SK-N-SH treated with all-trans-retinoic acid at 6 μM for 48 hours (cell line): ENCODE measurements at regions not wholly inside any gene's neighbourhood (a gene's known extent, or its start where the extent isn't known, plus 50 kb on each side); places are given as distances from the start of the nearest gene placed in this dataset.

Experiments
- ATAC-seq: fragments of 200-7000 bp; cut with Tn5 transposase; 3 replicates; pipeline ENCODE4 v1.9.1; 2020; ENCODE audit warnings: mild to moderate bottlenecking, moderate library complexity
- BACH2 ChIP-seq: fragments of 250-450 bp; sonication (Bioruptor Pico); IDR thresholded peaks from 2 replicates; pipeline ENCODE4 v1.9.0; 2021; ENCODE audit warnings: mild to moderate bottlenecking, borderline replicate concordance
- CREB5 ChIP-seq: fragments of 250-450 bp; sonication (Bioruptor Pico); IDR thresholded peaks from 2 replicates; pipeline ENCODE4 v1.5.1; 2020; ENCODE audit warnings: low read depth, mild to moderate bottlenecking, moderate library complexity
- CSDC2 ChIP-seq: fragments of 250-450 bp; sonication (Bioruptor Pico); IDR thresholded peaks from 2 replicates; pipeline ENCODE4 v1.5.0; 2020; ENCODE audit warnings: mild to moderate bottlenecking, moderate library complexity
- ESRRG ChIP-seq: fragments of 250-450 bp; sonication (Bioruptor Pico); IDR thresholded peaks from 2 replicates; pipeline ENCODE4 v1.6.1; 2021; ENCODE audit warnings: mild to moderate bottlenecking
- GLIS3 ChIP-seq: fragments of 250-450 bp; sonication (Bioruptor Pico); IDR thresholded peaks from 2 replicates; pipeline ENCODE4 v1.5.0; 2020; ENCODE audit warnings: mild to moderate bottlenecking, moderate library complexity
- ISL1 ChIP-seq: fragments of 250-450 bp; sonication (Bioruptor Pico); IDR thresholded peaks from 2 replicates; pipeline ENCODE4 v2.1.2; 2022; ENCODE audit warnings: mild to moderate bottlenecking, moderate library complexity
- OSR1 ChIP-seq: fragments of 250-450 bp; sonication (Bioruptor Pico); IDR thresholded peaks from 2 replicates; pipeline ENCODE4 v1.8.0; 2022; ENCODE audit warnings: moderate library complexity, mild to moderate bottlenecking, inconsistent platforms
- PATZ1 ChIP-seq: fragments of 250-450 bp; sonication (Bioruptor Pico); IDR thresholded peaks from 2 replicates; pipeline ENCODE4 v1.8.0; 2020; ENCODE audit warnings: mild to moderate bottlenecking, moderate library complexity, borderline replicate concordance
- POU6F1 ChIP-seq: fragments of 250-450 bp; sonication (Bioruptor Pico); IDR thresholded peaks from 2 replicates; pipeline ENCODE4 v1.8.0; 2021; ENCODE audit warnings: low read depth, mild to moderate bottlenecking, moderate library complexity, borderline replicate concordance
- PPARA ChIP-seq: fragments of 250-450 bp; sonication (Bioruptor Pico); IDR thresholded peaks from 2 replicates; pipeline ENCODE4 v1.5.0; 2020; ENCODE audit warnings: mild to moderate bottlenecking, borderline replicate concordance
- SNAI2 ChIP-seq: fragments of 250-450 bp; sonication (Bioruptor Pico); IDR thresholded peaks from 2 replicates; pipeline ENCODE4 v1.5.0; 2020; ENCODE audit warnings: mild to moderate bottlenecking, moderate library complexity
- TCF4 ChIP-seq: fragments of 250-450 bp; sonication (Bioruptor Pico); IDR thresholded peaks from 2 replicates; pipeline ENCODE4 v1.8.0; 2021; ENCODE audit warnings: mild to moderate bottlenecking, moderate library complexity, borderline replicate concordance
- ZC3H10 ChIP-seq: fragments of 250-450 bp; sonication (Bioruptor Pico); IDR thresholded peaks from 2 replicates; pipeline ENCODE4 v1.5.1; 2021; ENCODE audit warnings: mild to moderate bottlenecking, moderate library complexity
- ZFP3 ChIP-seq: fragments of 250-450 bp; sonication (Bioruptor Pico); IDR thresholded peaks from 2 replicates; pipeline ENCODE4 v1.5.0; 2020; ENCODE audit warnings: mild to moderate bottlenecking, moderate library complexity
- ZNF565 ChIP-seq: fragments of 450-650 bp; formaldehyde crosslinking; conservative IDR thresholded peaks from 2 replicates; pipeline ENCODE4 v1.5.0; 2020; ENCODE audit warnings: low read depth, mild to moderate bottlenecking, moderate library complexity
- ZNF70 ChIP-seq: fragments of 450-650 bp; formaldehyde crosslinking; IDR thresholded peaks from 2 replicates; pipeline ENCODE4 v1.5.0; 2020; ENCODE audit warnings: mild to moderate bottlenecking, moderate library complexity
- ZNF8 ChIP-seq: fragments of 450-650 bp; formaldehyde crosslinking; IDR thresholded peaks from 2 replicates; pipeline ENCODE4 v1.5.0; 2020; ENCODE audit warnings: mild to moderate bottlenecking, moderate library complexity
- TF ChIP-seq, protein P1 (sequence below): fragments of 250-450 bp; sonication (Bioruptor Pico); IDR thresholded peaks from 2 replicates; pipeline ENCODE4 v1.5.1; 2021; ENCODE audit warnings: mild to moderate bottlenecking, moderate library complexity
- TF ChIP-seq, protein P2 (sequence below): fragments of 250-450 bp; sonication (Bioruptor Pico); IDR thresholded peaks from 2 replicates; pipeline ENCODE4 v1.5.0; 2020; ENCODE audit warnings: mild to moderate bottlenecking, moderate library complexity

GRCh38 chr1:118825619-118826018 is 162.5 kb downstream of the TBX15 start:
- no peak for ATAC-seq
- TF ChIP-seq ZC3H10 (no peak), BACH2 (CRISPR knock-in tag) (no peak), CSDC2 (no peak), TCF4 (no peak), ZNF8 (CRISPR knock-in tag) (no peak), ISL1 (CRISPR knock-in tag) (no peak), PATZ1 (CRISPR knock-in tag) (no peak), ZNF70 (CRISPR knock-in tag) (no peak), ESRRG (CRISPR knock-in tag) (no peak)
- TF ChIP-seq, protein P1, sequence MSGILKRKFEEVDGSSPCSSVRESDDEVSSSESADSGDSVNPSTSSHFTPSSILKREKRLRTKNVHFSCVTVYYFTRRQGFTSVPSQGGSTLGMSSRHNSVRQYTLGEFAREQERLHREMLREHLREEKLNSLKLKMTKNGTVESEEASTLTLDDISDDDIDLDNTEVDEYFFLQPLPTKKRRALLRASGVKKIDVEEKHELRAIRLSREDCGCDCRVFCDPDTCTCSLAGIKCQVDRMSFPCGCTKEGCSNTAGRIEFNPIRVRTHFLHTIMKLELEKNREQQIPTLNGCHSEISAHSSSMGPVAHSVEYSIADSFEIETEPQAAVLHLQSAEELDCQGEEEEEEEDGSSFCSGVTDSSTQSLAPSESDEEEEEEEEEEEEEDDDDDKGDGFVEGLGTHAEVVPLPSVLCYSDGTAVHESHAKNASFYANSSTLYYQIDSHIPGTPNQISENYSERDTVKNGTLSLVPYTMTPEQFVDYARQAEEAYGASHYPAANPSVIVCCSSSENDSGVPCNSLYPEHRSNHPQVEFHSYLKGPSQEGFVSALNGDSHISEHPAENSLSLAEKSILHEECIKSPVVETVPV (CRISPR knock-in tag) = no peak
- TF ChIP-seq, protein P2, sequence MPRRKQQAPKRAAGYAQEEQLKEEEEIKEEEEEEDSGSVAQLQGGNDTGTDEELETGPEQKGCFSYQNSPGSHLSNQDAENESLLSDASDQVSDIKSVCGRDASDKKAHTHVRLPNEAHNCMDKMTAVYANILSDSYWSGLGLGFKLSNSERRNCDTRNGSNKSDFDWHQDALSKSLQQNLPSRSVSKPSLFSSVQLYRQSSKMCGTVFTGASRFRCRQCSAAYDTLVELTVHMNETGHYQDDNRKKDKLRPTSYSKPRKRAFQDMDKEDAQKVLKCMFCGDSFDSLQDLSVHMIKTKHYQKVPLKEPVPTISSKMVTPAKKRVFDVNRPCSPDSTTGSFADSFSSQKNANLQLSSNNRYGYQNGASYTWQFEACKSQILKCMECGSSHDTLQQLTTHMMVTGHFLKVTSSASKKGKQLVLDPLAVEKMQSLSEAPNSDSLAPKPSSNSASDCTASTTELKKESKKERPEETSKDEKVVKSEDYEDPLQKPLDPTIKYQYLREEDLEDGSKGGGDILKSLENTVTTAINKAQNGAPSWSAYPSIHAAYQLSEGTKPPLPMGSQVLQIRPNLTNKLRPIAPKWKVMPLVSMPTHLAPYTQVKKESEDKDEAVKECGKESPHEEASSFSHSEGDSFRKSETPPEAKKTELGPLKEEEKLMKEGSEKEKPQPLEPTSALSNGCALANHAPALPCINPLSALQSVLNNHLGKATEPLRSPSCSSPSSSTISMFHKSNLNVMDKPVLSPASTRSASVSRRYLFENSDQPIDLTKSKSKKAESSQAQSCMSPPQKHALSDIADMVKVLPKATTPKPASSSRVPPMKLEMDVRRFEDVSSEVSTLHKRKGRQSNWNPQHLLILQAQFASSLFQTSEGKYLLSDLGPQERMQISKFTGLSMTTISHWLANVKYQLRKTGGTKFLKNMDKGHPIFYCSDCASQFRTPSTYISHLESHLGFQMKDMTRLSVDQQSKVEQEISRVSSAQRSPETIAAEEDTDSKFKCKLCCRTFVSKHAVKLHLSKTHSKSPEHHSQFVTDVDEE (CRISPR knock-in tag) = no peak

DNA sequence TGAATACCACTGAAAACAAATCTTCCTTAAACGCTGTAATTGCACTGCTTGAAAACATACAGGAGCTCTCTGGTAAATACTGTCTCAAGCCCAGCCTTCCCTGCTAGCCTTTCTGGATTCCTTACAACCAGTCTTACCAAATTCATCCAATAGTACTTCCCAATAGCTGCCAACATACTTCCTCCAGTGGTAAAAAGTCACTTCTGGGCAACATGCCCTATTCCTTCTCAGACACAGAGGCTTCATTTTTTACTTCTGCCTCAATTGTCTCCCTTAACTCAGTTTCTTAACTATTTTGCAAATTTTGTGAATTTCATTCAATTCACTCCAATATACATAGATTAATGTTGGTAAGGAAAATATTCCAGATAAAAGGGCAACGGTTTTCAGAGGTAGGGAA is 166.3 kb downstream of the TBX15 start:
- TF ChIP-seq CSDC2 (no peak), POU6F1 (CRISPR knock-in tag) (no peak), GLIS3 (CRISPR knock-in tag) (no peak), ZNF565 (CRISPR knock-in tag) (no peak), PPARA (no peak), SNAI2 (CRISPR knock-in tag) (no peak), CREB5 (no peak), BACH2 (CRISPR knock-in tag) (no peak), ESRRG (CRISPR knock-in tag) (no peak), OSR1 (no peak)
- TF ChIP-seq, protein P1 (CRISPR knock-in tag) = no peak
- no peak for ATAC-seq

DNA sequence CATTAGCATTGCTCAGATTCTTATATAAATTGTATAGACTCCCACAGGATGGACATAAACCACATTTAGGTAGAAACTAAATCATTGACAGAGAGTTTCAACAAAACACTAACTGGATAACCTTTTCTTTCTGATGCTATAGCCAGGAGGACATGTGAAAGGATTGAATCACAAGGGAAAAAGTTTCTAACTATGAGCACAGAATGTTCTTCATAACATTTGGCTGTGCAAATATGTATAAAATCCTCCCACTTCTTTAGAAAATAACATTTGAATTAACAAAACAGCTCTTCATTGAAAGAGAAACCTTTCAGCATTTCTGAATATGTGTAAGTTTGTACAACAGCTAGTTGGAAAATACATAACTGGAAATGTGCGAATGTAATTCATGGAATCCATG is 167.3 kb downstream of the TBX15 start:
- TF ChIP-seq ZFP3 (CRISPR knock-in tag) (no peak), ESRRG (CRISPR knock-in tag) (no peak), BACH2 (CRISPR knock-in tag) (no peak), PATZ1 (CRISPR knock-in tag) (no peak), ISL1 (CRISPR knock-in tag) (no peak), PPARA (no peak)
- TF ChIP-seq, protein P2 (CRISPR knock-in tag) = no peak
- no peak for ATAC-seq
